Islet precursor cell (in vitro differentiated cells): ENCODE measurements at regions not wholly inside any gene's neighbourhood (a gene's known extent, or its start where the extent isn't known, plus 50 kb on each side); places are given as distances from the start of the nearest gene placed in this dataset.

Experiments
- DNase-seq: peaks from one replicate; pipeline ENCODE4 v3.0.0-alpha.2; 2018

DNA sequence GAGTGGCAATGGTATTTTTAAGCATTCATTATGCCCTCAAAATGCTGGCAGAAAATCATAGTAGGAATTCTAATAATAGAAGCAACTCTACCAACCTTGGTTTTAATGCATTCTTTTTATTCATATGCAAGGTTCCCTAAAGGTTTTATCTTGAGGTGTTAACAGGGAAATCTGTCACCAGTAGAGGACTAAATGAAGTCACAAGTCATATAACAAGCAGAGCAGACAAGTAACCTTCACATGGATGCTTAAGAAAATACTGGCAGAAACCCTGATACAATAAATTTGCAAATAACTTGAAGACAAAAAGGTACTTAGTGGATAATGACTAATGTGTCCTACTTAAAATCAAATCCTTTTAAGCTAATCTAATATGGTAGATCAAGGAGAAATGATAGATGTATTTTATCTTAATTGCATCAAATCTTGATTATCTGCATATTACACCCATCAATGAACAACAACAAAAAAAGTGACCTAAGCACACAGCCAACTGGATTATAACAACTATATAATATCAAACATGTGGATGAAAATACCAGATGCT is 73.3 kb downstream of the RFC3 start:
- DNase-seq, result no peak

DNA sequence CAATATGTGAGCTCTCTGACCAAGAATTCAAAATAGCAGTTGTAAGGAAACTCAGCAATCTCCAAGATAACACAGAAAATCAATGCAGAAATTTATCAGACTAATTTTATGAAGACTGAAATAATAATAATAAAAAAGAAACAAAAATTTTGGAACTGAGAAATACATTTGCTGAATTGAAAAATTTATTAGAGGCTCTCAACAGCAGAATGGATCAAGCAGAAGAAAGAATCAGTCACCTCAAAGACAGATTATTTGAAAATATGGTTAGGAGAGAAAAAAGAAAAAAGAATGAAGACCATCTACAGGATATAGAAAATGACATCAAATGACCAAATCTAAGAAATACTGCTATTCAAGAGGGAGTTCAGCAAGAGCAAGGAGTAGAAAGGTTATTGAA is 75.6 kb downstream of the RFC3 start:
- no peak for DNase-seq

DNA sequence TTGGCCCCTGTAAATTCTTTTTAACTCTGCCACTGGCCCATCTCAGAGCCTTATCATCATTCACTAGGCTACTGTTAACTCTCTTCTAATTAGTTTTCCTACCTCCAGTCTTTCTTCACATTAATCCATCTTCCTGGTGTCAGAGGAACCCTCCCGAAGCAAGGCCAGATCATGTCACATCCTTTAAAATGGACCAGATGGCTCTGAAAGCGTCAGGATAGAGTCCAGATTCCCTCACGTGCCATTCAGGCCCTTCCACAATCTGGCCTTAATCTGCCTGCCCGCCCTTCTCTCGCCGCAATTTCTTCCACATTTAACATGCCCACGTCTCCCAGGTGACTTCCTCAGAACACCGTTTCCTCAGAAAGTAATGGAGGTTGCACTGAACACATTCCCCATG is 86.5 kb downstream of the RFC3 start:
- DNase-seq, result no peak

DNA sequence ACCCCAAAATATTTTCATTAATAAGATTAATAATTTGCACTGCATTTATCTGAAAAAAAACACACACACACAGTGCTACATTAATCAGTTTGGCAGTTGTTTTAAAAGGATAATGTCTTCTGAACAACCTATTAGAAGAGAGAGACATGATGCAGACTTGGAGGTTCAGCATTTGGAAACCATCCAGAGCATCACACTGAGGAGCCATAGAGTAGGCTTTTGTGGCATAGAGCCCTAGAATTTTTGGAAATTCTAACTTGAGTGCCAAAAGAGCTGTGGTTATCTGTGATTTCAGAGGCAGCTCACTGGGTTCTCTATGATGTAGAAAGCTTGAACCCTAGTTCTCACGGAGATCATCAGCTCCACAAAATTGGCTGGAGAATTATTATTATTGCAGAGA is 90.2 kb downstream of the RFC3 start:
- DNase-seq, result no peak

DNA sequence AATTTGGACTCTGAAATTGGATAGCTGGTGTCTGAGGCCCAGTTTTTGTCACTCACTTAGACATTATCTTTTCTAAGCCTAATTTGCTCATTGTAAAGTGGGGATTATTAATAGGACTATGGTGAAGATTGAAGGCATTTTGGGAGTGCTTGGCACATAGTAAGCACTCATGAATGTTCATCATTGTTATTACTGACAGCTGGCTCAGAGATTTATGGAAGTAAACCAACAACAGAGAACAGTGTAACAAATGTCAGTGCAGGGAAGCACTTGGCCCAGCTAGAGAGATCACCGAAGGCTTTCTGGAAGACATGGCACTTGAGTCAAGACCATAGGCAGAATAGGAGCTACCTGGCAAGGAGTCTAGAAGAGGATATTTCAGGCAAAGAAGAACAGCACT is 92.3 kb downstream of the RFC3 start:
- DNase-seq, result no peak

DNA sequence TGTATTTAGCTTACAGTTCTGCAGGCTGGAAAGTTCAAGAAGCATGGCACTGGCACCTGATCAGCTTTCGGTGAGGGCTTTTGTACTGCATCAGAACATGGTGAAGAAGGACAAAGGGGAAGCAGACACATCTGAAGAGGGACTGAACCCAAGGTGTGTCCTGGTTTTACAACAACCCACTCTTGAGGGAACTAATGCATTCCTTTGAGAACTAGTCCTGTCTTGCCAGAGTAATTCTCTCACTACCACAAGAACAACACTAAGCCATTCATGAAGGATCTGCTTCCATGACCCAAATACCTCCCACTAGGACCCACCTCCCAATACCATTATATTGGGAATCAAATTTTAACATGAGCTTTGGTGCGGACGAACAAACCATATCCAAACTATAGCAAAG is 93.6 kb downstream of the RFC3 start:
- DNase-seq, result no peak

DNA sequence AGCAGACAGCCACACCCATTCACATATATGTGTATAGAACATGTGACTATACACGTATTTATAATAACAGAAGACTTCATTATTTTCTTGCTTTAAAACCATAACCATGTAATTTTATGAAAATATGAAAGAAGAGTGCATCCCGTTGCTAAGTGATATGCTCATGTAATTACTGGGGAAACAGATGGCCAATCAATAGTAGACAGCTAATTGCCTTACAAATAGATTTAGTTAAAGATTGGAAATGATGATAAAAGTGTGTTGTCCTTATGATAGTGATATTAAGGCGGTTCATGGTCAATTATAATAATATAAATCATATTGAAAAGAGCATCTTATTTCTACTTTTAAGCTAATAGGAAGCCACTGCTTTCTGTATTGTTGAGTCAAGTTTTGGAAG is 95.9 kb downstream of the RFC3 start:
- DNase-seq, result no peak

DNA sequence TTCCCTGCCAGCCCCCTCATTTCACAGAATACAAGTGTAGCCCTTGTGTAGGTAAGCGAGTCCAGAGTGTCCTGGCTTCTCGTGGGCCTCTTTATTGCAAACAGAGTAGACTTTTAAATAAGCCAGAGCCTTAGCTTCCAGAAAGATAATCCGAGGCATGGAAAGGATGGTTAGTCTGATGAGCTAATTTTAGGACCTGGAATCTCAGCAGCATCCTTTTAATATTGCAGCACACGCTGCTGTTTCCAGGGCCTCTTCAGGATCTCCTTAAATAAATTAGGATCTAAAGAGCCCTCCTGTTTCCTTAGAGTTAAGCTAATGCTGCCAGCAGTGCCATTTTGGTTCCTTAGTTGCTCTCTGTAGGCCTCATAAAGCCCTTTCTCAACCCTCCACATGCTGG is 99.2 kb downstream of the RFC3 start:
- DNase-seq, result no peak

DNA sequence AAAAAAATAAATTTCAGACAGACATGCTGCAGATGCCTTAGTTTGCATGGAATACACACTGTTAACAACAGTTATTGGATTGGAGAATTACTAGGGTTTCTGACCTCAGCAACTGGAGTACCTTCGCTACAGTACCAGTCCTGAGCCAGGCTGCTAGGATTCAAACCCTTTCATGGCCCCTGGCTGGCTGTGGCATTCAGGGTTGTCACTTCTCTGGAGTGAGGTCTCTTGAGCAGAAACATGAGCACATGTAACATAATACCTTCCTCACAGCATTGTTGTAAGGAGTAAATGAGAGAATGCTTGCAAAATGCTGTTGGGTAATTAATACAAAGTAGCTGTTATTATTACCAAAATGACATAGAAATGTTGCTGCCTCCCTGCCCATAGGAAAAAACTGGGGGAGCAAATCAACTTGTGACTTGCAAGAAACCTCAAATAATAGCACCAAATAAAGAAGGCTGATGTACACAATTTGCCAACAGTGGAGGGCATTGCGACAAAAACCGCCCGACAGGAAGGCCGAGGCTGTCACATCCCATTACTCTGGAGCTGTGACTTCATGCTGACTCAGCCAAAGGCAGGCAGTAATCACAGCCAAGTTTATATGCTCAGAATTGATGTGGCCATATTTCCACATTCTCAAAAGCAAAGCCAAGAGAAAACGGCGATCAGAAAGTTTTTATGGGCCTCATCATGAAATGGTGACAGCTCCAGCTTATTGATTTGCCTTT is 100.4 kb downstream of the RFC3 start:
- DNase-seq, result no peak

DNA sequence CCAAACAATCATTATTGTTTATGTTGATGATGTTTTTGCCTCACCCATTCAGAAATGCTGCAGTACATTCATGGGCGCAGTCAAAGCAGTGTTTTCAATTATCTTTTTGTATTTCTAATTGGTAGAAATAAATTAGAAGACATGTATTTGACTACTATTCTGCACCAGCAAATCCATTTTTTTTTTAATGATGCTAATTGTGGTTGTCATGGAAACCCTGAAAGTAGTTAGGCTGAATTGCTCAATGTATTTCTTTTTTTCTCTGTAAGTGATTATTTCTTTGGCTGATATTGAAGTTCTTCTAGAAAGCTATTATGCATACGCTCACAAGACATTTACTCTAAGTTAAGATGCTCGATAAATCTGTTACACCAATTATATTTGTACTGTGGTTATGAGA is 101.2 kb downstream of the RFC3 start:
- DNase-seq, result no peak

DNA sequence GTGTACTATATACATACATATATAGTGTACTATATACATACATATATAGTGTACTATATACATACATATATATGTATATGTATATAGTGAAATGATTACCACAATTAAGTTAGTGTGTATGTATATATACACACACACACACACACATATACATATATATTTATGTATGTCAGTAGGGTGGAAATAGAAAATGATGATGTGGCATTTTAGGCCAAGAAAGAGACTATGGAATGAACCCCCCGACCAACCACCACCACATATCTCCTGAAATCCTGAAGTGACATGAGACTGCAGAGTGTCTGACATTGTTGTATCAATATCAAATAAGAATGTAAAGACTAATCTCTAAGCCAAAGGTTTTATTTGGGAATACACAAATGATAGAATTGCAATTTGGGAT is 107.6 kb downstream of the RFC3 start:
- DNase-seq, result no peak

DNA sequence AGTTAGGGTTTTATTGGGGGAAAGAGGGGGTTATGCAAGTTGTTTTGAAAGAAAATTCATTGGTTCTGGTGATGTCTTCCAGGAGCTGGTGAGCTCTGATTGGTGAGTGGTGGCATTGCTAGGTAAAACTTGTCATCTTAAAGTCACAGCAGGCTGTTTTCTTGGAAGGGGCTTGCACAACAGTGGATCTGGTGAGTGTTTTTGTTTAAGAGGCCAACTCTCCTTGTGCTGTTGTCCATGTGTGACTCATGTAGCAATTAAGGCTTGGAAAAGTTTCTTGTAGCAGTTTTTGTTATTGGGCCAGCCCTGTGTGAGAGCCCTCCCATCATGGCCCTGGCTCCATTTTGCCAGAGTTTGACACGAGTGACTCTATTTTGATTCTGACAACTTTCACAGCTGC is 109.4 kb downstream of the RFC3 start:
- DNase-seq, result peak; percentile 66

DNA sequence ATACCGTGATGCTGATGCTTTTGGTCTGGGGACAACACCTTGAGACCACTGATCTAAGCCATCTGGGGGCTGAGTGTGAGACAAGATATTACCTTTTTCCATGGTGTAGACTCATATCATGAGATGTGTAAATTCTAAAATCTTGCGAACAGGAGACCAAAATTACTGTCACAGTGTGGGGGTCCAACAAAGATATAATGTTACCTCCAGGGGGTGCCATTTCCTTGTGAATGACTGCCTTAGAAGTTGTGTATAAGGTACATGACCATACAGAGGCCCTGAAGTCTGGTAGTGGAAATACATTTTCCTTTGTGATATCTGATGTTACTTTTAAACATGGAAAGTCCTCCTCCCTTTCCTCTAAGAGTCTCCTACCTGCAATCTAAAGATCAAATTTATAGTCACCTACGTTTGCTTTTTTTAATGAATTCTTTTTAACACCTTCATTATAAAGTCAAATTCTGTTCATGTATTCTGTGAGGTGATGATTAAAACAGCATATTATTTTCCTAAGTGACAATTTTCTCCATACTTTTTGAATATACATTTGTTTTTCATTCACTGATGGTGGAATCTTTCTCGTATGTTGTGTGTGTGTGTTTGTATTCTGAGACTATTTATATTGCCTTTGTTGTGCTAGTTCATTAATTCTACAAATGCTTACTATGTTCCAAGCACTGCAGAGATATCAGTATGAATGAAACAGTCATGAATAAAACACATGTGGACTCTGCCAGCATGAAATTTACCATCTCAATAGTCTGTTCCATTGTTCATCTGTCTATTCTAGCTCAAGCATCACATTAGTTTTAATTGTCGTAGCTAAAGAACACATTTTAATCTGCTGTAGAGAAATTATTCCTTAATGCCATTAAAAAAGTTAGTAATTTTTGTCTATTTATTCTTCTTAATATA is 113.7 kb downstream of the RFC3 start:
- DNase-seq, result no peak

DNA sequence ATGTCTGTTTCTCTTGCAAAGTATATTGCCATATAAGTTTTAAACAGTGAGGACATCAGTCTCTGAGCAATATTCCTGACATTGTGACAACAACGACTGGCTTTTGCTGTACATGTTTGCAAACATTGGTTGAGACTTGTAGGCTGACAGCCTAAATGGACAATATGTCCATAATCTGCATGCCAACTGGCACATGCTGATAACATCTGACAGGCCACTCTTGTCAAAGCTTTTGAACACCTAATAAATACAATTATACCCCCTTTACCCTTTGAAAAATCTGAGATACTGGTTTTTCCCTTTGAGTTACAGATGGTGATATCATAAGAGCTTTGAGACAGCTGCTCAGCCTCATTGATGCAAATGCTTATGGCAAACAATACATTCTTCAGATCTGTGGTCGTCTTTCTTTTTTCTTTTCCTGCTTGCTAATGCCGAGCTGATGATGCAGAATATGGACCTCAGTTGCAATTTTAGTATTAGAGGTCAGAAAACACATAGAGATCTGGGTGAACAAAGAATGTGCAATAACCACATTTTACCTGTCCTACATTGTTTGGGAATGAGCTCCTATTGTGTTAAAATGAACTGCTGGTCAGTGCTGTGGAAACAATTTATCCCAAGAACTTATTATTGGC is 114.9 kb downstream of the RFC3 start:
- DNase-seq, result no peak

DNA sequence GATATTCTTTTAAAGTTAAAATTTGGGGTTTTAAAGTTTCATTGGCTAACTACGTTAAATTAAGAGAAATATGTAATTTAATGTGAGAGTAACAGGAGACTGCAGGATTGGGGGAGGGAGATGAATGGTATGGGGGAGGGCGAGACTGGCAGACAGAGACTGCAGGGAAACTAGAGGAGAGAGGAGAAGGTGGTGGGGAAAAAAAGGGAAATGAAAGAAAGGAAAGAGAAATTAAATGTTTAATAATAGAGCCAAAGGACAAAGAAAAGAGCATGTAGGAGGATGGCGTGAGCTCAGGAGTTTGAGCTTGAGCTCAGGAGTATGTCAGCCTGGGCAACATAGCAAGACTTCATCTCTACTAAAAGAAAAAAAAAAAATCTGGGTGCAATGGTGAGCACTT is 115.9 kb downstream of the RFC3 start:
- no peak for DNase-seq

DNA sequence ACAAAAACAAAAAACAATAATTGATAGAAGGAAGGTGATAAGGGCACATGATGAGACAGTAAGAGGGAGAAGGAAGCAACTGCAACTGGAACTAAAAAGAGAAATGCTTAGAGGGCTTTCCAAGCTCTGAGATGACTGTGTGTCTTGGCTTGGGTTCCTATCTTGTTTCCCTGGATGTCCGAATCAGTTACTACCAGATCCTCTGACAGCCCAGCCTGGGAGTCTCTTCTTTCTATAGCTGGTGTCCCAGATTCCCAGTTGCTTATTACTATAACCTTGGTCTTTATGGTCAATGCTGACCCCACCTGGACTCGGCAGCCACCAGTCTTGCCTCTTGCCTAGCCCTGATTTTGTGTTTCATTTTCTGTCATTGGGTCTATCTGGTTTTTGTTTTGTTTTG is 116.4 kb downstream of the RFC3 start:
- no peak for DNase-seq

DNA sequence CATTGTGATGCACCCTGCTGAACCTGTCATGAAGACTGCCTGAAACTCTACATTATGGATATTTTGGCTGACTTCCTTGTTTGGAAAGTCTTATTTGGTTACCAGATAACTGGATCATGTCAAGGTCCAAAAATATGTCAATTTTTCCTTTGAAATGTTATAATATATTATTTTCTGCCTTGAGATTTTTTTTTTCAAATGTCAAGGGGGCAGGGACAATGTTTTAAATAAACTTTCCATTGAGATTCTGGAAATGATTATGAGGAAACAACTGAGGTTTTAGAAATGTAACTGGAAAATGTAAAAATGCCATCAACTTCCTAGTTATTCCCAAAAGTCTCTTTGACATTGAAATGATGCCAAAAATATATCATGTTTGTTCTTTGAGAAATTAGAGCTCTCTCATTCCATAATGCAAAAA is 117.0 kb downstream of the RFC3 start:
- DNase-seq, result no peak

DNA sequence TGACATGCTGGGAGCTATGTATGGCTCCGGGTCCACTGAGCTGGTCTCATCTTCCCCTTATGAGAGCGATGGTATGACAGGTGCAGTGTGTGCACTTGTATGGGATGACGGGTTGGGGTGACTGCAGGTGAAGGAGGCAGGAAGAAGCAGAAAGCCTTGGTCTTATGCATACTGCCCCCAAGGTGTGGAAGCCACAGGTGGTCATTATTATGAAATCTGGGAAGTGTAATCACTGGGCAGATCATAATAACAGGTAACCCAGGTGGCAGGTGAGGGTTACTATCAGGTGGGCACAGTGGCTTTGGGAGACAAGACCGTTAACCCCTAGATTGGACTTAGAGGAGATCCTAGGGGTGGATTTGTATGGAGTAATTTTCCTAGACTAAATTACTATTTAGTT is 118.0 kb downstream of the RFC3 start:
- DNase-seq, result no peak

DNA sequence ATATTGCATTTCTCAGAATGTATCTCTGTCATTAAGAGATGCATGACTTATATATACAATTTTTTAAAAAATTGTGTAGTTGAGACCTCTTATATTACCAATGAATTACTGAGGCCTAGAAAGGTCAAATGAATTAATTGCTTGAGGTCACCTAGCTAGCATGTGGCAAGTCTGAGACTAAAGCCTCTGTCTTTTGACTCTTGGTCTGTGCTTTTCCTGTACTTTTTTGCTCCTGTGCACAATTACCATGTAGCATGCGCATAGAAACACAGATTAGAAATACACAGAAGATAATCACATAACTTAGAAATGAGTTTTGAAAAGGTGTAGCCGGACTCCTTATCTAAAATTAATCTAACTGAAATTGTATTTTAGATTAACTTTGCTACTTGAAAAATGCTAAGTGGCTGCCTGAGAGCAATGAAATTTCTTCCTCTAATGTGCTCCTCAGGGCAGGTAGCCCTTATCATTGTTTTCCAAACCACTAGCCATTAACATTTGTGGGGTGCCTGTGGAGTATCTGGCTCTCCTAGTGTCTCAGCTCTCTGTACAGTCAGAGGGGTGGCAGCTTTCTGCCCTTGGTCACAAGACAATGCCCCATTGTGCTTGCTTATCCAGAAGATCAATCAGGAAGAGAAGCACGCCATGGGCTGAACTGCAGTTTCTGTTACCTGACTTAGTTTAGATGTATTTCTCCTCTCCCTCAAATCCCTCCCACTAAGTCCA is 119.6 kb downstream of the RFC3 start:
- peak; percentile 95 for DNase-seq

DNA sequence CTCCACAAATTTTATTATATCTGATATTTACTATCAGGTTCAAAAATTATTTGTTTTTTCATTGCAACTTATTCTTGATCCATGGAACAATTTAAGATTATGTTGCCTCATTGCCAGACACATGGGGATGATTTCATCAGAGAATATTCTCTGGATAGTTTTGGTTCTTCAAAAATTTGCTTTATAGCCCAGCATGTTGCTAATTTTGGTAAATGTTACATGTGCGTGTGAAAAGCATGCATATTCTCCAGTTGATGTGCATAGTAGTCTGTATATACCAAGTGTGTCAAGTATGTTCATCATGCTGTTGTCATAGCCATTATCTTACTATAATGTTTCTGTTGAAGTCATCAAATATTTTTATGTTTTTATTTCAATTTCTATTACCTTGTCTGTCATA is 122.3 kb downstream of the RFC3 start:
- DNase-seq, result no peak

DNA sequence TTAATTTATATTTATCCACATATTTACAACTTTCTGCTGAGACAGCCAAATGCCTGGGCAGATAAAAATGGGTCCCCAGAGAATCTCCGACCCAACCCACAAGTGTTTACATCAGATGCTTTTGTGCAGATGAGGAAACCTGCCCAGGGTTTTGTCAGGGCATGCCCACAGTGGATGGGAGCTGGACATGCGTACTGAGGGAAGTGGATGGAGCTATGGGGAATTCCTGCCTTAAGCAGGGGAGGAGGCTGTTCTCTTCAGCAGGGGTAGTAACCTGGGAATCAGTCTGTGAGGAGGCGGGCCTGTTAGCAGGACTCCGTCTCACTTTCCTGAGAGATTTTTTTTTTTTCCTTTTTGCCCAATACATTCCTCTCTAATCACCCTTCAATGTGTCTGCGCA is 122.9 kb downstream of the RFC3 start:
- DNase-seq, result peak; percentile 97

DNA sequence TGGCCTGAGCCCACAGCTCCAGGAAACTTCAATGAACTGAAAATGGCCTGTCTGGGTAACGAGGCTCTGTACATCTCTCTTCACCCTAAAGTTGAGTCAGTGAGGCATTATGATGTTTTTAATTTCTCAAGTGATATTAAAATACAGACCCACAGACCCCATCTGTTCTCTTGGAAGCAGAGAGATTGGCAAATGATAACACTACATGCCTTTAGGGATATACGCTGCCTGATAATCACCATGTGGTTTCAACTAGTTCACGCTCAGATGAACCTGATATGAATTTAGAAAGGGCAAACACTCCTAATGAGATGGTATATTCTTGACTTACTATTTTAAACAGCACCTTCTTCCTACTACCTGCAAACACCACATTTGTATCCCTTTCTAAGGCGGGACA is 127.5 kb downstream of the RFC3 start:
- no peak for DNase-seq

DNA sequence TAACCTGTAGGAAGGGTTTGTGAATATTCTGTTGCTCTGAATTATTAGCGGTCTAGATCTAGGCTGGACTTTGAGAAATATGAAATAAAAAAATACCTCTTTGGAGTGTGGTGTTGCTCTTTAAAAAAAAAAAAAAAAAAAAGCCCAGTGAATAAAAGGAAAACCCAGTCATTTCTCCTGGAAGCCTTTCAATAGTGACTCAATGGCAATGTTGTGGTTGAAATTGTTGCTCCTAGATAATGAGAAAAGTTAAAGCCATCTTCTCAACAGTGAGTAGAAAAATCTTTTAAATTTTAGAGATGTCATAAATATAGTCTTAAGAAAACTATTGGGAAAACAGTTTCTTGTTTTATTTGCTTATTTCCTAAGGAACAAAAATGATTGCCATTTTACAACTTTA is 135.3 kb downstream of the RFC3 start:
- DNase-seq, result no peak
